DND-41 (cell line): ENCODE measurements at regions not wholly inside any gene's neighbourhood (a gene's known extent, or its start where the extent isn't known, plus 50 kb on each side); places are given as distances from the start of the nearest gene placed in this dataset.

ENCODE experiments used
- CTCF ChIP-seq: IDR thresholded peaks from 2 replicates; pipeline ENCODE4 v1.5.1; 2012; ENCODE audit warnings: borderline replicate concordance, low read length, moderate library complexity, mild to moderate bottlenecking; ENCODE audit not compliant: poor library complexity, severe bottlenecking; ENCODE audit errors: extremely low read depth
- EZH2 ChIP-seq: IDR thresholded peaks from 3 replicates; pipeline ENCODE4 v1.6.1; 2012; ENCODE audit warnings: borderline replicate concordance, low read depth, mild to moderate bottlenecking, moderate library complexity, low read length, inconsistent platforms; ENCODE audit not compliant: severe bottlenecking

GRCh38 chr16:62157544-62157943 is 121.3 kb upstream of the CDH8 start:
- TF ChIP-seq CTCF (no peak), EZH2 (no peak)
